ENCODE measurements at regions not wholly inside any gene's neighbourhood (a gene's known extent, or its start where the extent isn't known, plus 50 kb on each side); places are given as distances from the start of the nearest gene placed in this dataset.

DNA sequence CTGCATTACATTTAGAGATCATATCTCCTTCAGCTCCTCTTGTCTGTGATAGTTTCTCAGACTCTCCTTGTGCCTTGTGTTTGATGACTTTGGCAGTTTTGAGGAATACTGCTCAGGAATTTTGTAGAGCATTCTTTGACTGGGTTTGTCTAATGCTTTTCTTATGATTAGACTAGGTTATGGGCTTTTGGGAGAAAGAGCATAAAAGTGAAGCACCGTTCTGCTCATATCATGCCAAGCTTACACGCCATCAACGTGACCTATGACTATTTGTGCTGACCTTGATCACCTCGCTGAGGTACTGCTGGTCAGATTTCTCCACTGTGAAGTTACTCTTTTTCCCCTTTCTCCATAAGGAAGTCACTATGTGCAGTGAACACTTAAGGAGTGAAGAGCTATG, 256.0 kb downstream of the LY86 start:
- TF ChIP-seq POLR2A (IDR thresholded peaks at IDR 0.05; ENCODE audit: low read length) (no peak), GATA1 (IDR thresholded peaks at IDR 0.05; ENCODE audit: low read depth, low read length) (no peak)
